PFSK-1 (cell line): ENCODE measurements at regions not wholly inside any gene's neighbourhood (a gene's known extent, or its start where the extent isn't known, plus 50 kb on each side); places are given as distances from the start of the nearest gene placed in this dataset.

Experiments used
- POLR2AphosphoS5 ChIP-seq: IDR thresholded peaks from 2 replicates; pipeline ENCODE4 v1.6.1; 2012; ENCODE audit warnings: low read depth, mild to moderate bottlenecking, control low read depth, low read length, moderate library complexity
- SIN3A ChIP-seq: IDR thresholded peaks from 2 replicates; pipeline ENCODE4 v1.6.1; 2012; ENCODE audit warnings: mild to moderate bottlenecking, low read length, moderate library complexity, borderline replicate concordance; ENCODE audit not compliant: insufficient read depth
- TF ChIP-seq, protein P1 (sequence below), 2 experiments: IDR thresholded peaks; 2 replicates each; pipeline versions ENCODE4 v1.6.1 to v1.8.0; 2011 to 2012; ENCODE audit warnings: low read depth in 2 of 2, low read length in 2 of 2, control low read depth in 1 of 2, inconsistent platforms in 1 of 2, mild to moderate bottlenecking in 1 of 2, moderate library complexity in 1 of 2; ENCODE audit not compliant: insufficient read depth in 1 of 2

DNA sequence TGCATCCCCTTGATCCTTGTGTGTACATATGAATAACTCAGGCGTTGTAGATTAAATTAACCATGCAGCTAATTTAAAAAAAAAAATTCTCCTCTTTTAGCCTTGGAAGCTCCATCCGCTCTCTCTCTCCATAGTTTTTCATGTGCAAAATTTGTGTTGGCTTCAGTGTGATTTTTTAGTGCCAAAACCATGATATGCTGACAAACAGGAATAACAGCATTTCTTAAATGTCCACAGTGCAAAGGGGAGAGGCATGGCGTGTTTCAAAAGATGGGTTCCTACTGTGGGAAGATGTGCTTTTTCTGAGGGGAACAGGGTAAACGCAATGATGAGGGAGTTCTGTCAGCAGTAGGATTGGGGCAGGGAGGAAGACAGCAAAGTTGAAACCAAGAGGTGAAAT is 247.0 kb downstream of the ICOS start:
- TF ChIP-seq, protein P1, sequence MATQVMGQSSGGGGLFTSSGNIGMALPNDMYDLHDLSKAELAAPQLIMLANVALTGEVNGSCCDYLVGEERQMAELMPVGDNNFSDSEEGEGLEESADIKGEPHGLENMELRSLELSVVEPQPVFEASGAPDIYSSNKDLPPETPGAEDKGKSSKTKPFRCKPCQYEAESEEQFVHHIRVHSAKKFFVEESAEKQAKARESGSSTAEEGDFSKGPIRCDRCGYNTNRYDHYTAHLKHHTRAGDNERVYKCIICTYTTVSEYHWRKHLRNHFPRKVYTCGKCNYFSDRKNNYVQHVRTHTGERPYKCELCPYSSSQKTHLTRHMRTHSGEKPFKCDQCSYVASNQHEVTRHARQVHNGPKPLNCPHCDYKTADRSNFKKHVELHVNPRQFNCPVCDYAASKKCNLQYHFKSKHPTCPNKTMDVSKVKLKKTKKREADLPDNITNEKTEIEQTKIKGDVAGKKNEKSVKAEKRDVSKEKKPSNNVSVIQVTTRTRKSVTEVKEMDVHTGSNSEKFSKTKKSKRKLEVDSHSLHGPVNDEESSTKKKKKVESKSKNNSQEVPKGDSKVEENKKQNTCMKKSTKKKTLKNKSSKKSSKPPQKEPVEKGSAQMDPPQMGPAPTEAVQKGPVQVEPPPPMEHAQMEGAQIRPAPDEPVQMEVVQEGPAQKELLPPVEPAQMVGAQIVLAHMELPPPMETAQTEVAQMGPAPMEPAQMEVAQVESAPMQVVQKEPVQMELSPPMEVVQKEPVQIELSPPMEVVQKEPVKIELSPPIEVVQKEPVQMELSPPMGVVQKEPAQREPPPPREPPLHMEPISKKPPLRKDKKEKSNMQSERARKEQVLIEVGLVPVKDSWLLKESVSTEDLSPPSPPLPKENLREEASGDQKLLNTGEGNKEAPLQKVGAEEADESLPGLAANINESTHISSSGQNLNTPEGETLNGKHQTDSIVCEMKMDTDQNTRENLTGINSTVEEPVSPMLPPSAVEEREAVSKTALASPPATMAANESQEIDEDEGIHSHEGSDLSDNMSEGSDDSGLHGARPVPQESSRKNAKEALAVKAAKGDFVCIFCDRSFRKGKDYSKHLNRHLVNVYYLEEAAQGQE (IDR thresholded peaks at IDR 0.05; ENCODE audit: insufficient read depth in 1 of 2, low read depth in 2 of 2, low read length in 2 of 2): no peak
- TF ChIP-seq POLR2AphosphoS5 (no peak), SIN3A (no peak)
